DOHH2 (cell line): ENCODE measurements at regions not wholly inside any gene's neighbourhood (a gene's known extent, or its start where the extent isn't known, plus 50 kb on each side); places are given as distances from the start of the nearest gene placed in this dataset.

Experiments
- EZH2phosphoT487 ChIP-seq: fragments of 200-600 bp; sonication (generic); IDR thresholded peaks from 2 replicates; pipeline ENCODE4 v1.6.1; 2017; ENCODE audit warnings: borderline replicate concordance, mild to moderate bottlenecking, antibody characterized with exemption, low read length, moderate library complexity, mixed read lengths
- TF ChIP-seq, protein P1 (sequence below): fragments of 200-600 bp; sonication (generic); IDR thresholded peaks from one replicate; pipeline ENCODE4 v1.5.1; 2014; ENCODE audit warnings: antibody characterized with exemption, mild to moderate bottlenecking, low read depth, low read length; ENCODE audit not compliant: poor library complexity, severe bottlenecking

DNA sequence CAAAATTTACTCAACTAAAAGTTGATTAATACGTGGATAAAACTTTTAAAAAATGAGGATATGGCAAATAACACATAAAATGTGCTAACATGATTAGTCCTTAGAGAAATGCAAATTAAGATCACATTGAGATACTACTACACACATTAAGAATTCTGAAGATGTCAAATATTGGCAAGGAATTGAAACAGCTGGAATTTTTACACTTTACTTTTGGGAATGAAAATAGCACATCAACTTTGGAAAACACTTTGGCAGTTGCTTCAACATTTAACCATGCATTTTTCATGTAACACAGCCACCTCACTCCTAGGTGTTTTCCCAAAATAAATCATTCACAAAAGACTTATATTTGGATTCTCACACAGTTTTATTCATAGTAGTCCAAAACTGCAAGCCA lies 687.9 kb upstream of the SETBP1 start:
- TF ChIP-seq, protein P1, sequence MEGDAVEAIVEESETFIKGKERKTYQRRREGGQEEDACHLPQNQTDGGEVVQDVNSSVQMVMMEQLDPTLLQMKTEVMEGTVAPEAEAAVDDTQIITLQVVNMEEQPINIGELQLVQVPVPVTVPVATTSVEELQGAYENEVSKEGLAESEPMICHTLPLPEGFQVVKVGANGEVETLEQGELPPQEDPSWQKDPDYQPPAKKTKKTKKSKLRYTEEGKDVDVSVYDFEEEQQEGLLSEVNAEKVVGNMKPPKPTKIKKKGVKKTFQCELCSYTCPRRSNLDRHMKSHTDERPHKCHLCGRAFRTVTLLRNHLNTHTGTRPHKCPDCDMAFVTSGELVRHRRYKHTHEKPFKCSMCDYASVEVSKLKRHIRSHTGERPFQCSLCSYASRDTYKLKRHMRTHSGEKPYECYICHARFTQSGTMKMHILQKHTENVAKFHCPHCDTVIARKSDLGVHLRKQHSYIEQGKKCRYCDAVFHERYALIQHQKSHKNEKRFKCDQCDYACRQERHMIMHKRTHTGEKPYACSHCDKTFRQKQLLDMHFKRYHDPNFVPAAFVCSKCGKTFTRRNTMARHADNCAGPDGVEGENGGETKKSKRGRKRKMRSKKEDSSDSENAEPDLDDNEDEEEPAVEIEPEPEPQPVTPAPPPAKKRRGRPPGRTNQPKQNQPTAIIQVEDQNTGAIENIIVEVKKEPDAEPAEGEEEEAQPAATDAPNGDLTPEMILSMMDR, result no peak
- TF ChIP-seq EZH2phosphoT487, result no peak
